ENCODE measurements at regions not wholly inside any gene's neighbourhood (a gene's known extent, or its start where the extent isn't known, plus 50 kb on each side); places are given as distances from the start of the nearest gene placed in this dataset.

GRCh38 chr2:43098539-43098938 lies 127.9 kb downstream of the ZFP36L2 start:
- DNase-seq (ENCODE audit: low spot score), result no peak
- in situ Hi-C loops (cut with HindIII; ENCODE audit: low sequenced_read_pairs), result no loop called here

- no peak for DNase-seq (ENCODE audit: low spot score)
- in situ Hi-C loops (cut with HindIII; ENCODE audit: low sequenced_read_pairs), result no loop called here
Observed at GRCh38 chr2:43097644-43098408, 128.6 kb downstream of the ZFP36L2 start.

DNA sequence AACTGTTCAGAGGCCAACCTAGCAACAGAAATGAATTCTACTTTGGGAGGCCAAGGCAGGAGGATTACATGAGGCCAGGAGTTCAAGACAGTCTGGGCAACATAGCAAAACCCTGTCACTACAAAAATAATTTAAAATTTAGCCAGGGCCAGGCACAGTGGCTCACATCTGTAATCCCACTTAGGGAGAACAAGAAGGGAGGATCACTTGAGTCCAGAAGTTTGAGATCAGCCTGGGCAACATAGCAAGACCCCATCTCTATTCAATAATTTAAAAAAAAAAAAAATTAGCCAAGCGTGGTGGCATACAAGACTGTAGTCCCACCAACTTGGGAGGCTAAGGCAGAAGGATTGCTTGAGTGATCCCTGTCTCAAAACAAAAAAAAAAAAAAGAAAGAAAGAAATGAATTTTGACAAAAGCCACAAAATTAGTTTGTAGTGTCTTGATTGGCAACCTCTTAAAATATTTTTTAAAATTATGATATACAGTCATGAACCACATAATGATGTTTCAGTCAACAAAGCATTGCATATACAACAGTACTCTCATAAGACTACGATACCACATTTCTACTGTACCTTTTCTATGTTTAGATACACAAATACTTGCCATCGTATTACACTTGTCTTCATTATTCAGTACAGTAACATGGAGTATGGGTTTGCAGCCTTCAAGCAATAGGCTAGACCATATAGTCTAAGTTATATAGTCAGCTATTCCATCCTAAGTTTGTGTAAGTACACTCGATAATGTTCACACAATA lies 130.7 kb downstream of the ZFP36L2 start:
- in situ Hi-C loops (cut with HindIII; ENCODE audit: low sequenced_read_pairs), result no loop called here
- no peak for DNase-seq (ENCODE audit: low spot score)

GRCh38 chr2:43092520-43093179 lies 133.8 kb downstream of the ZFP36L2 start:
- in situ Hi-C loops (cut with HindIII; ENCODE audit: low sequenced_read_pairs), result no loop called here
- no peak for DNase-seq (ENCODE audit: low spot score)

DNA sequence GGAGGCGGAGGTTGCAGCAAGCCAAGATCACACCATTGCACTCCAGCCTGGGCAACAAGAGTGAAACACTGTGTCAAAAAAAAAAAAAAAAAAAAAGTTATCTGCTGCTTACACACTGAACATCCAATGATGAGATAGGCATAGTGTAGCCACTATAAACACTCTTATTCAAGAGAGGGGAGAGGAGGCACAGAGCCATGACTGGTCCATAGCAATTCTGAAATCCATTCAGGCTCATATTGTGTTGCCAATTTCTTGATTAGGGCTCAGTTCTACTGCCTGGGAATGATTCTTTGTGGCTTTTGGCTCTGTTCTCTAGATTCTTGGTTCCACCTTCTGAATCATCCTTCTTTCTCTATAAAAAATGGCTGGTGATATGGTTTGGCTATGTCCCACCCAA lies 136.1 kb downstream of the ZFP36L2 start:
- in situ Hi-C loops (cut with HindIII; ENCODE audit: low sequenced_read_pairs), result no loop called here
- no peak for DNase-seq (ENCODE audit: low spot score)

DNA sequence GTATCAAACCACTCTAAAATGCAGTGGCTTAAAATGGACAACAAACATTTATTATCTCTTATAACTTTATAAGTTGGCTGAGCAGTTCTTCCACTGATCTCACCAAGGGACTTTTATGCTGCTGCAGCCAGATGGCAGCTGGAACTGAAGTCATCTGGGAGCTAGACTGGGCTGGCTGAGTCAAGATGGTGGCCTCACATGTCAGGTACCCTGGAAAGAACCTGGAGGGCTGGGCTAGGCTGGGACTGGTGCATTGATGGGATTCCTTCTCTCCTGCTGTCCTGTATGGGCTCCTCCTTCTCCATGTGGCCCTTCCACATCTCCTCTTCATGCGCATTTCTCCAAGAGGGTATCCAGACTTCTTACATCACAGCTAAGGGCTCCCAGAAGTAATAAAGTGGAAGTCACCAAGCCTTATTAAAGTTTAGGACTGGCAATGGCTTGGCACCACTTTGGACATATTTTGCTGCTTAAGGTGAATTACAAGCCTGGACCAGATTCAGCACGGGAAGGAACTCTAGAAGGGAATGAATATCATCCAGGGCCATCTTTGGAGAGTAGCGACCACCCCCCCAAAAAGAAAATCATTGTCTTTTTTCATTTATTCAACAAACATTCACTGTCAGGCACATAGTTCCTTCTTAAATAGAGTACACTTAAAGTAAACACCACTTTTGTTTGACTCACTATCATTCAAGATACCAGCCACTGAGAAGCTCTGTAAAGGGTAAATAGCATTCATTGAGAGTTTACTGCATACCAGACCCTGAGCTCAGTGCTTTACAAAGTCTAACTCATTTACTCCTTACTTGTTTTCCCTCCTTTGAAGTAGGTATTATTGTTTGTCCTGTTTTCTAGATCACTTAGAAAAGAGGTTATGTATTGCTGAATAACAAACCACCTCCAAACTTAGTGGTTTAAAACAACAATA lies 138.0 kb downstream of the ZFP36L2 start:
- in situ Hi-C loops (cut with HindIII; ENCODE audit: low sequenced_read_pairs), result no loop called here
- no peak for DNase-seq (ENCODE audit: low spot score)

DNA sequence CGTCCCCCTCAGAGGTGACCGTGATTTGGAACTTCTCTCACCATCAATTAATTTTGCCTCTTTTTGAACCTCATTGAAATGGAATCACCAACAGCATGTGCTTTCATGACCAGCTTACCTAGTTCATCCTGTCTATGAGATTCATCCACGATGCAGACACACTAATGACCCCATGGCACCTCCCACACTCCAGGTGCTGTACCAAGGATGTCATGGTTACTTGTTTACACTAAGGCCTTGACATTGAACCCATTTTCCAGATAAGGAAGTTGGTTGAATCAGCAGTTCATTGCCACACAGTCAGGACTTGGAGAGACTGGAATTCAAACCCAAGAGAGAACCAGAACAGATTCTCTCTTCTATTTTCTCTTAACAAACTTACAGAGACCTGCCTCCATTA lies 139.0 kb downstream of the ZFP36L2 start:
- in situ Hi-C loops (cut with HindIII; ENCODE audit: low sequenced_read_pairs), result no loop called here
- no peak for DNase-seq (ENCODE audit: low spot score)

- in situ Hi-C loops (cut with HindIII; ENCODE audit: low sequenced_read_pairs), result no loop called here
- DNase-seq (ENCODE audit: low spot score), result no peak
Observed at GRCh38 chr2:43086451-43087221, 139.8 kb downstream of the ZFP36L2 start.

DNA sequence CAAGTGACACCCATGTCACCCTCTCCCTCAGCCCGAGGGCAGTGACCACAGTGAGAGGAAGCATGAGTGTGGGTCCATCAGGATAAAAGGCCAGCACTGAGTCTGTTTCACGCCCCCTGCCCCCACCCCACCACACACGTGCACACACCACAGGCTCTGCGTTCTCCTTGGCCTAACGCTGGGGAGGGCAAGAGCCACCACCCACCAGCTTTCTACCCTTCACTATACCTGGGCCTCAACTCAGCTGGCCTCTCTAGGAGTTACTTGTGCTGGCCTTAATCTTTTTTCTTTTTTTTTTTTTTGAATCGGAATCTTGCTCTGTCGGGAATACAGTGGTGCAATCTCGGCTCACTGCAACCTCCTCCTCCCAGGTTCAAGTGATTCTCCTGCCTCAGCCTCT lies 140.5 kb downstream of the ZFP36L2 start:
- in situ Hi-C loops (cut with HindIII; ENCODE audit: low sequenced_read_pairs), result no loop called here
- DNase-seq (ENCODE audit: low spot score), result no peak

- DNase-seq (ENCODE audit: low spot score), result no peak
- in situ Hi-C loops (cut with HindIII; ENCODE audit: low sequenced_read_pairs), result no loop called here
Observed at GRCh38 chr2:43085505-43085904, 140.9 kb downstream of the ZFP36L2 start.

- no peak for DNase-seq (ENCODE audit: low spot score)
- in situ Hi-C loops (cut with HindIII; ENCODE audit: low sequenced_read_pairs), result no loop called here
Observed at GRCh38 chr2:43084699-43085091, 141.7 kb downstream of the ZFP36L2 start.

DNA sequence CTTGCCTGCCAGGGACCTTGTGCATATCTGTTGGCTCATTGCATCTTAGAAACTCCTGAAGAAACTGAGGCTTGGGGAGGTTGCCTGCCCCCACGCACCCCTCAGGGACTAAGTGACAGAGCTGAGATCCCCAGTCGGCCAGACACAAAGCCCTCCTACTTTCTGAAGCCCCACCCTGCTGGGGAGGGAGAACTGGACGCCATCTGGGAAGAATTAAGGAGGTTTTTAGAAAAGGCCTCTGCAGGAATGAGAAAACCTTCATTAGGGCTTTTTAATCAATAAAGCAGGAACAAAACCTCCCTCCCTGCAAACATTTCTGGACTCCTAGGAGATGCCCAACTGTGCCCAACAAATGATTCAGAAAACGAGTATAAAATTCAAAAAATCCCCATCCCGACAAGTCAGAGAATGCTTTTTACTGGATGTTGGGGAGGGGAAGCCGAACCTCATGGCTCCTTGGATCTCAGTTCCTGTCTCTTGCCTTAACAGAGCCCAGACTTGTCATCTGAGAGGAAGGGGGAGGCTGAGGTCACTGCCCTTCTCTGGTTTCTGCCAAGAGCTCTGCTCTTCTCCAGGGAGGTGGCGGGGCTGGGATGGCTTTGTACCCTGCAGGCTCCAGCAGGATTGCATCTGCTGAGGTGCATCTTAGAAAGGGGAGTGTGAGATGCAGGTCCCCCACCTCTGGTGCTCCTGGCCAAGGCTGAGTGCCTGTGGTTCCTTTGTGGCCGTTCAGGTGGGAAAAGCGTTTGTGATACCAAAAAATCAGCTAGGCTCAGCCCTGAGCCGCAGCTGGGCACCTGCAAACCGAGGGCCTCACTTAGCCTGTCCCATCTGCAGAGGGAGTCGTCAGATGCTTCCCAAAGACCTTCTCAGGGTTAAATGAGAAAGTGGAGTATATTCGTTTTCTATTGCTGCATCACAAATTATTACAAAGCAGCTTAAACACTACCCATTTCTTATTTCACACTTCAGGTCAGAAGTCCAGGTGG lies 142.4 kb downstream of the ZFP36L2 start:
- in situ Hi-C loops (cut with HindIII; ENCODE audit: low sequenced_read_pairs), result no loop called here
- DNase-seq (ENCODE audit: low spot score), result peak; percentile 26

DNA sequence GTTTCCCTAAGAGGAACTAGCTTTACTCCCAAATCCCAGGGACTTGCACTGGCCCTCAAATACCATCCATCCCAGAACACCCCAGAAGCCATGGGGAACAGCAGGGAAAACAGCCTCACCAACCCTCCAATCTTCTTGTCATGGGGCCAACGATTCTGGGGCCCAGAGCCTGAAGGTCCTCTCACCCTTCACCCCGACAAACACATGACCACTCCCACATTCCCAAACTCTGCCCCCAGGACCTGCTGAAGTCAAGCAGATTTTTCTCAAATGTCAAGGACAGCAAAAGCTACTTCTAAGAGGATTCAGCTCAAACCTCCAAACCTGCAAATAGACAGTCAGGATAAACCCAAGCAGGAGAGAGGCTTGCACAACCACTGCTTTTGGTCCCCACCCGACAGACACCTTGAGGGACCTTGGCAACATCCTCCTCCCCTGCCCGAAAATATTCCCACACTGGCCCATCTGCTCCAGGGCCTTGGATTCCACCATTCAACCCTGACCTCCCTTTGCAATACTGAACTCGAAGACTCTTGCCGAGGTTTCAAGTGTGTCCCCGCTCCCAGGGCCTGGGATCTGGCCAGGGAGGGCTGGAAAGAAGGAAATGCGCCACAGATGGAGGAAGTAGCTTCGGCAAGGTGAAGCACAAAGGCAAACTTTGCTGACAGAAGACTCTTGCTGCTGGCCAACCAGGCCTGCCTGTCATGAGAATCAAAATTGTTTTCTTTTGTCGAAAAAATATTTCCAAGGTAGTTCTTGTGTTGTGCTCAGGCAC lies 143.3 kb downstream of the ZFP36L2 start:
- in situ Hi-C loops (cut with HindIII; ENCODE audit: low sequenced_read_pairs), result no loop called here
- DNase-seq (ENCODE audit: low spot score), result no peak

DNA sequence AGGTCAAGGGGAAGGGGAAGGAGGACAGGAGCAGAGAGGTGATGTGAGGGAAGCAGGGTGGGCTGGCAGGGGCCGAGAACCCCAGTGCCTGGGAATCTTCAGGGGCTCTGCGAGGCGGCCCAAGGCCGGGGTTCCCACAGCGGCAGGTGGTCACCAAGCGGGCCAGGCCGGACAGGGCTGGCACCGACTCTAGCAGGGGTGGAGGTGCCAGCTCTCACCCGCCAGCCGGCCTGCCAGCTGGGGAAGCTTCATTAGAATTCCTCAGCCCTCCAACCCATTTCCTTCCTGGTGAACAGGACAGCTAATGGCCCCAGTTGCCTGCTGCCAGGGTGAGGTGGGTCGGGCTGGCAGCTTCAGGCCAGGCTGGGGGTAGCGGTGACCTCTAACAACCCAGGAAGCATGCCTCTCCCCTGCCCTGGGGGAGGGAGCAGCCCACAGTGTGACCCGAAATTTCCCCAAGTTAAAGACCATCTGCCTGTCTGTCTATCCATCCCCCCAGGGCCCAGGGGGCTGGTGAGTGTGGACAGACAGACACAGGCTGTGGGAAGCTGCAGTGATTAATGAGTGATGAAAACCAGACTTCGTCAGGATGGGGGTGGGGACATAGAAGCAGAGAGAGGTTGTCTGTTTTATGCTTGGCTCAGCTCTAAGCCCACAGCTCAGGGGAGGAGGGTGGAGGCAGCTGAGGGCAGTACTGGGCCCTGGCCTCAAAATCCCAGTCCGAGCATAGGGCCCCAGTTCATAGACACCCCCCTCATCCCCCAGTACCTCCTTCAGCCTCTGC lies 144.1 kb downstream of the ZFP36L2 start:
- no peak for DNase-seq (ENCODE audit: low spot score)
- in situ Hi-C loops (cut with HindIII; ENCODE audit: low sequenced_read_pairs), result no loop called here

GRCh38 chr2:43081131-43081765 lies 145.2 kb downstream of the ZFP36L2 start:
- in situ Hi-C loops (cut with HindIII; ENCODE audit: low sequenced_read_pairs), result no loop called here
- no peak for DNase-seq (ENCODE audit: low spot score)
